ENCODE measurements at regions not wholly inside any gene's neighbourhood (a gene's known extent, or its start where the extent isn't known, plus 50 kb on each side); places are given as distances from the start of the nearest gene placed in this dataset.

DNA sequence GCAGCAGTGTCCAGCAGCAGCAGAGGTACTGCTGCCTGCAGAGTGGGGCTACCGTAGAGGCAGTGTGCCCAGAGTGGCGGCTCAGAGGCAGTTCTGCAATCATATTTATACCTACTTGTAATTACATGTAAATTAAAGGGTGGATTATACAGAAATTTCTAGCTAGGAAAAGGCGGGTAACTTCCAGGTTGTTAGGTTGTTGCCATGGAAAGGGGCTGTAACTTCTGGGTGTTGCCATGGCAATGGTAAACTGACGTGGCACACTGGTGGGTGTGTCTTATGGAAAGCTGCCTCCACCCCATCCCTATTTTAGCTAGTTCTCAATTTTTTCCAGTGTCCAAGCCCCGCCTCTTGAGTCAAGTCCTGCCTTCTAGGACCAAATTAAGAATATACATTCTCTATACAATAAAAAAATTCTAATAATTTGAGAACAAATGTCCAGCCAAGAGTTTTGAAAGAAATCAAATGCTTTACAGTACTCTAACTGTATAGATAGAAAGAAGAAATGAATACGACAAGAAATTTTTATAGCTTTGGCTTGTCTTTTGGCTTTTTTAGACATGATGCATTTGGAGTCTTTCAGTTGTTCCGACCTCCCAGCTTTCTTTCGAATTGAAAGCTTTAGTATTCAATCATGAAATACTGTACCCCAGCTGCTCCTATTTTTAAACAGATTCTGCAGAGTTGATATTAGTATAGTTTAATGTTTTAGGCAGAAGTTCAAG, 816.6 kb downstream of the DIAPH3 start:
- DNase-seq = no peak

DNA sequence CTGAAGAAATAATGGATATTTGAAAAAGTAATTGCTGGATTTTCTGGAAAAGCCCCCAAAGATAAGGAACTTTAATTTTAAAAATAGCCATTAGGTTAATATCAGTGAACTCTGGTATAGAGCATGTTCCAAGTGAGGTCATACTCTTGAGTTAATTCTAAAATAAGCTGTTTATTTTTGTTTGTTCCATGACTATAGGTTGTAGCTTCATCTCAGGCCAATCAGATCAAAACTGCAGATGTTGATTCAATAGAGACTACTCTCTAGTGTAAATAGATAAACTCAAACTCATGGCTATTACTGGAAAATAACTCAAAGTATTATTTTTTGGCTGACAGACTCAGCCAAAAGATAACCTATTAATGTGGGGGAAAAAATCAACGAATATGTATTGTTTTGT, 815.1 kb downstream of the DIAPH3 start:
- DNase-seq = no peak

DNA sequence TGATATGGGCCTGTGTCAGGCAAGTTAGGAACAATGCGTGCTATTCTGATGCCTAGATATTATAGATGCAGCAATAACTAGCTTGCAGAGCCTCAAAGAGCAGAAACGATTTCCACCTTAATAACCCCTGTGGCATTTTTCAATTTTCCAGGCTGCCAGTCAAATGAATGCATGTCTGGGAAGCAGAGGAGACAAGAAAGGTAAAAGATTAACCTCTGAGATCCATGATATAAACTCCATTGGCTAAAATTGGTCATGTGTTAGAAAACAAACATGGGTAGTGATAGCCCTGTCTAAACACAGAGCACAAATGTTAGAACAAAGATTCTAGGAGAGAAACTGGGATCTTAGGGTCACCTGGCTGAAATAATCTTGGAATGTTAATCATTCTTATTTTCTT, 811.1 kb downstream of the DIAPH3 start:
- DNase-seq = no peak

DNA sequence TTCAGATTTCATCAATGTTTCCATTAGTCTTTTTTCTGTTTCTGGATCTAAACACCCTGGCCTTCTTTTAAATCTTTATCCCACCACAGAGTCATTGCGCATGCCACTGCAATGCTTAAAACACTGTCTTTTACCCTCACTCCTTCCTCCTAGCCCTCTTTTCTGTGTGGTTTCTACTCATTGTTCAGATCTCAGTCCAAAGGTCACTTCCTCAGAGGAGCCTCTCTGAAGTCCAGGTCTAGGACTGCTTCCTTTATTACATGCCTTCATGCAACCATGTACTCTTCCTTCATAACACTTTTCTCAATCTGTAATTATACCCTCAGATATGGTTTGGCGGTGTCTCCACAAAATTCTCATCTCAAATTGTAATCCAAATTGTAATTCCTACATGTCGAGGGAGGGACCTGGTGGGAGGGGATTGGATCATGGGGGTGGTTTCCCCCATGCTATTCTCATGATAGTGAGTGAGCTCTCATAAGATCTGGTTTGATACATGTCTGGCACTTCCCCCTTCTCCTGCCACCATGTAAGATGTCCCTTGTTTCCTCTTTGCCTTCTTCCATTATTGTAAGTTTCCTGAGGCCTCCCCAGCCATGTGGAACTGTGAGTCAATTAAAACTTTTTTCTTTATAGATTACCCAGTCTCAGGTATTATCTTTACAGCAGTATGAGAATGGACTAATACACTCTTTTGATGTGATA, 808.9 kb downstream of the DIAPH3 start:
- no peak for DNase-seq

DNA sequence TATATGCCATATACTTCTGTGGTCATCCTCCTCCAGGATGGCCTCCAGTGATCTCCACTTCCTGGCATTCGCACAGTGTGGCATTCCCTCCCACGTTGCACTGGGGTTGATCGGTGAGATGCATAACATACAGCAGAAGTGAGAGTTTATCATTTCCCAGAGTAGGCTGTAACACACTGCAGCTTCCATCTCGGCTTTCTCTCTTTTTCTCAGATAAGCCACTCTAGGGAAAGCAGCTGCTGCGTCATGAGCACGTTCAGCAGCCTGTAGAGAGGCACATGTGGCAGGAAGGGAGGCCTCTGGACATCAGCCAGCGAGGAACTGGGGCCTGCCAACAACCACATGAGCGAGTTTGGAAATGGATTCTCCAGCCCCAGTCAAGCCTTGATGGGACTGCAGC, 807.1 kb downstream of the DIAPH3 start:
- no peak for DNase-seq

DNA sequence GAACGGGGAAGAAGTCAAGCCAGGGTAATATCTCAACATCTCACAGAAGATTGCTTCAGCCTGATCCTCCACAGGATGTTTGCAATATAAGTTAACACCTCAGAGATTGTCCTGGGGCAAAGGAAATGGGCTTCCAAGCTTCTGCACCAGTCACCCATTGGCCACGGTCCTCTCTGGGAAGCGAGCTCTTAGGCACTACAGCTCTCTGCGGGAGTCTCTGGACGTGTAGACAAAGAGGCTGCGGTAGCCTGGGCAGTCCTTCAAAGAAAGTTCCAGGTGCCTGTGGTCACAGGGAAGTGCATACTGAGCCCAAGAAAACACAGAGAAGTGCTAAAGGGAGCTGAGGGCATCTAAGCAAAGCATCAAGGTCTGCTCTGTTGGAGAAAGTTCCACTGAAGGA, 805.7 kb downstream of the DIAPH3 start:
- DNase-seq = no peak

DNA sequence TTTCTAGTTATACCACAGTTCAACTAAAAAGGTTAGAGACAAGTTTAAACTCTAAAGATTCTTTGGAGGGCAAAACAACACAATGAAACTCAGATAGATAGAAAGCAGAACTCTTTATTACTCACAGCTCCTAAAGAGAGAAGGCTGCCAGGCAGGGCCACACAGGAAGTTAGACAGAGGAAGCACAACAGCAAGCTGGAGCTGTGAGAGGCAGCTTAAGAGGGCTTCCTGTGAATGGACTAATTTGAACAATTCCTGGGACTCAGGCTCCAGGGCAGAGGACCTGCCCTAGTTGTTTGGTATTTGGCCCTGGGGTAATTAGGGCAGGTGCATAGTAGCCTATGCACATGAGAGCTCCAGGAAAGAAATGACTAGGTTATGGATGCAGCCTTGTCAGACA, 803.6 kb downstream of the DIAPH3 start:
- peak in 3 of 51 donors; percentile 1 to 4 (median 4) for DNase-seq

DNA sequence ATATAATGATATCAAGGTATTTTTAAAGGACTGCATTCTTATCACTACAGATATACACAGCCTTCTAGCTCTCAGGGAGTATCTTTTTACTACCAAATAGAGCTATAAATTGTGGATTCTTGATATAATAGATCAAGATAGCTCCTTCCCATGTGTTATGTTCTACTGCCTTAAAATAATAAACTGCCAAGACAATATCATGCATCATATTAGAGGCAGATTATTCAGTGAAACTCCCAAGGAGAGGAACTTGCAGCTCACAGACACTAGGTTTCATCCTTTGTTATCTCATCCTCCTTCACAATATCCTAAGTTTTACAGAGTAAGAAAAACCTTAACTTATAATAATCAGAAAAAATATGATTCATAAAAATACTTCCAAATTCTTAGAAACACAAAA, 802.8 kb downstream of the DIAPH3 start:
- no peak for DNase-seq

DNA sequence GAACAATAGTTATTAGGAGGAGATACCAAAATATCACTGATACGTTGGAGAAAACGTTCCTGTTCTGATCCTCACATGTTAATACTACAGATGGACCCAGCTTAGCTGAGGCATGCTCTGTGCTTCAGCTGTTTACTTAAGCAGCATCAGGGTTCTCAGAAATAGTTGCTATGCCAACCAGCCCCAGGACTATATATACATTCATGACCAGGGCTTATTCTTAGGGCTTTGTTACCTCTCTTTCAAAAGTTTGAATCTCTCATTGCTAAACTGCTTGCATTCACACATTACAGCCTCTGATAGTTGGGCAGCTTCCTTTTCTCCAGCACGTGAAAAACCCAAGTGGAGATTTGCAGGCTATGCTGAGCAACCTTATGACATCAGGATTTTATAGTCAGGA, 800.4 kb downstream of the DIAPH3 start:
- no peak for DNase-seq

DNA sequence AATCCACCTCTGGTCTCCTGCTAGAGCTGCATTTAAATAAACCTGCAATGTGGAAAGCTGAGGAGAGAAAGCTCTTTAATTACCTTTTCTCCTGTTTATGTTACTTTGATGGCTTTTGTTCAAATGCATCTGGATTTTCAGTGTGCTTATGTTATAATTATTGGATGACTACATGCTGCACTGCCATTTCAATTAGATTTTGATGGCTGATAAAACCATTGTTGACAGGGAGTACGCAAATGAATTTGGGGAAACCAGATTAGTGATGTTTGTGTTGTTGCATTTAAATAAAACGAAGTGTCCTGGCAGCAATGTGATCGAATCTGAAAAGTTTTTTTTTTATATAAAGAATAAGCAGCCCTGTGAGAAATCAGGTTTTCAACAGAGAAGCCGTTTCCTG, 799.8 kb downstream of the DIAPH3 start:
- no peak for DNase-seq

DNA sequence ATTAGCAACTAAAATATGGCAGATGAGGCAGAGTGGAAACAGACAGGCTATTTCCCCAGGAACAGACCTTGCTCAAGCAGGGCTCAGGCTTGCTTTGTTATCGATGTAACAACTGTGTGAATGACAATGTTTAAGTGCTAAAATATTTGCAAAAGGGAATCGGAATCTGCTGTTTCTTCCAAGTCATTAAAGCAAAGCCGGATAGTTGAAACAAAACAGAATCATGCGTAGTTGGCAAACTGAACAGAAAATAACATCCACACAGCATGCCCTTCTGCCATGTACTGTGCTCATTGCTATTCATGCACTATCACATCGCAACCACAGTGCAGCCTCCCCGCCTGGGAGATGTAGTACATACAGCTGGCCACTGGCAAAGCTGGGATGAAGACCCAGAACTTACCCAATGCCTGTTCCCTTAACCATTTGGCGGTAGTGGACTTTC, 799.1 kb downstream of the DIAPH3 start:
- DNase-seq = peak in 4 of 51 donors; percentile 1 to 6 (median 4)

DNA sequence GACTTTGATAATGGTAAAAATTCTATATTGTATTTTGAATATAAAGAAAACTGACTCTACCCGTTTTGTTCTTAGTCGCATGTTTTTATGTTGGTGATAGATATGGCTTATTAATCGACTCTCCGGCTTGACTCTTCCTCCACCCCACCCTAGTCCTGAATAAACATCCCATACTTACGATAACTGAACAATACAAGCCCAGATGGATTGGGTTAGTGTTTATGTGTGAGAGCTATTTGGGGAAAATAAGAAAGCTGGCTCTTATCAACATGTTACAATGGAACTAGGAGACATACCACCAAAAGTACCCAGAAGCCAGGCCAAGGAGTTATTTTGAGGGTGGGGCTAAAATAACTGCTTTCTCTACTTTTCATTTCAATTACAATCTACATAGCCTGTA, 796.3 kb downstream of the DIAPH3 start:
- DNase-seq = no peak

DNA sequence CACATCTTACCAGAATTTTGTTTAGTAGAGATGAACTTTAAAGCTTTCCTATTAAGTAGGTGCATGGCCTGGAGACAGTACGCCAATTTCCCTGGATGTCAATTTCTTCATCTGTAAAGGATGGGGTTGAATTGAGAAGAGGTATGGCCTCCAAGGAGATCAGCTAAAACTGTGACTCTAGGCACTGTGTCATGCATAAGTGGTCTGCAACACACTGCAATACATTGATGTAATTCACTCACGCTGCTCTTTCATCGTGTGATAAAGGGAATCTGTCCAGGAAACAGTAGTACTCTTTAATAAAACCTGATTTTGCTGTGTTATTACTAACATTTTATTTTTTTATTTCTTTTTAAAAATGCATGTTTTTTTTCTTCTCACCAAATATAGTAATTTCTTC, 795.8 kb downstream of the DIAPH3 start:
- DNase-seq = no peak

DNA sequence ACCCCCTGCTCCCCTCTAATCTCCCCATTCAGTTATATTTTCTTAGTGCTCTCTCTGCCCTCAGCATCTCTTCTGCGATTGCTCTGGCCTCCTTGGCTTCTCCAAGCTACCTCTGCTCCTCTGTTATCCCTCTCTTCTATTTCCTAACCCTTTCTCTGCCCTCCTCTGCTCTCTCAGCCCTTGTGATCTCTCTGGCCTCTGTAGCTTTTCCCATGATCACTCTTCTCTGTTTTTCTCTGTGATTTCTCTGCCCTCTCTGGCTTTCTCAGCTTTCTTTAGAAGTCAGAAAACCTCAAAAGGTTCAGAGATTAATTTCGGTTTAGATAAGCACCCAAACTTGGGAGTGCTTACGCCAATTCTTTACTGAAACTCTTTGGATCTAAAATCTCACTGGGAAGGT, 795.0 kb downstream of the DIAPH3 start:
- DNase-seq = no peak

DNA sequence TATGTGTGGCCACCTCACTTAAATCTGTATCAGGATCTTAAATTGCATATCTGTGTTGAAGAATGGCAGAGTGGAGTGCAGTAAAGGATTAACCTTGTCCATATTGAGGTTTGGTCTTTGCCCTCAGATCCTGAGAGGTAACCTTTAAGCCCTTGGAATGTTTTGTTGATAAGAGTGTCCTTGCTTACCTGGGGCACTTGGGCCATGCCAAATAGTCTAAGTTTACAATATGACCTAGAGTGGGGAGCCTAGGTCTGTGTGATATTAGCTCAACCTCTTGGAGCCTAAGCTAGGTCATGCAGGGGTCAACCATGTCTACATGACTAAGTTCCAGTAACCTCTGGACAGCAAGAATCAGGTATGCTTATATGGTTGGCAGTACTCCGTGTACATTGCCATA, 792.5 kb downstream of the DIAPH3 start:
- DNase-seq = no peak

DNA sequence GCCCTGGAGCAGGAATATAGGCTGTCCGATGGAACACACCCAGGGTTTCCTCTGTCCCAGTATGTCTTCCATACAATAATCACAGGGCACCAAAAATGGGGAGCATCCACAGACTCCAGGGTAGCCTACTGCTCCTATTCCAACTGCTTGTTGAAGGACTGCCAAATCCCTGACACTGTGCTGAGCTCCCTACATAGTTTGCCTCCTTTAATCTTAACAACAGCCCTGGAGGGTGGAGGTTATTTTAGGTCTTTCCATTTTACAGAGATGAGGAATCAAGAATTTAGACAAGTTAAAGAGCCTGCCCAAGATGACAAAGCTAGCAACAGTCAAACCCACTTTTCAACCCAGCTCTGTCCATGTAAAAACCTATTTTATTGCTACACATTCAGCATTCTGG, 790.4 kb downstream of the DIAPH3 start:
- no peak for DNase-seq

DNA sequence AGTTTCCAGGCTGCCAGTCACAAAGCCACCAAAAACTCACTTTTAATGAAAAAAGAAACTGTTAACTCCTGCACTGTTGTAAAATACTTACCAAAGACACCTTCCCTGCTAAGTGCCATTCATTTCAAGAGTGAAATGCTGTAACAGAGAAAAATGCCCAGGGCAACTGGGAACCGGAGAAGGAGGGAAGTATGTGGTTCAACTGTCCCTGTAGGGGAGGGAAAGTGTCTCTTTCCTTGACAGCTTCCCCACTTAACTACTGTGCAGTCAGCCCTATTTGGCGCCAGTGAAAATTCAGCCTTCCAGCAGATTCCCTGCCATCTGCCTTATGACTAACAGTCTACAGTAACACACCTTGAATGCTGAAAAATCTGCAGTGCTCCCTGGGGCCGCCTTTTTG, 789.0 kb downstream of the DIAPH3 start:
- no peak for DNase-seq

DNA sequence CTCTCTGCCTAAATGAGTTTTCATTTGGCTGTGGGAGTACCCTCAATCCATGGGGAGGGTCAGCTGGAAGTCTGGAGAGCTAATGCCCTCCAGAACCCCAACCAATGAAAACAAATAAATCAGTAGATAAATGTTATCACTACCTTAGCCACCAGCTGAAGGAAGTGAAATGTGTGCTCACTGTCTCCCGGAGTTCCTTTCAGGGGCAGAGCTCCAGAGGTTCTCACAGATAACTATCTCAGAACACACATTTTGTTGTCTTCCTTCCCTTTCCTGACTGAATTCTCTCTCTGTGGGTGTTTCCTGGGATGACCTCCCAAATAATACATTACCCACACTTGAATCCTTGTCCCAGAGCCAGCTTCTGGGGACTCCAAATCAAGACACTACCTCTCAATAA, 779.6 kb downstream of the DIAPH3 start:
- DNase-seq = no peak

DNA sequence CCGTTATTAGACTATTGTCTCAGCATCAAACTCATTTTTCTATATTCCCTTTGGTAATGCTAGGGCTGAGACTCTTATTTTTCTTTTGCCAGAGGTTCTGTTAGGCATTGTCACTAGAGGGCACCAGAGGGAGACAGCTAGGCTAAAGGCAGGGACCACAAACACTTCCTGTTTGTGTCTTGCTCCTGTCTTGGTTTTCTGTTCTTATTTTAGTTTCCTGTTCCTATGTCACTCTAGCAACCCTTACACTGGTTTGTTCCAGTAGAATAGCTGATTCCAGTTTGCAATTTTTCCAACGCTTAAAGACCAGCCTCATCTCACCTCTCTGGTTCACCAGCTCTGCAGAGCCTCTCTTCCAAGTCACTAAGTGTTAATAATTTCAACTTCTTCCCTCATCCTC, 772.0 kb downstream of the DIAPH3 start:
- DNase-seq = peak in 22 of 51 donors; percentile 1 to 54 (median 8)

DNA sequence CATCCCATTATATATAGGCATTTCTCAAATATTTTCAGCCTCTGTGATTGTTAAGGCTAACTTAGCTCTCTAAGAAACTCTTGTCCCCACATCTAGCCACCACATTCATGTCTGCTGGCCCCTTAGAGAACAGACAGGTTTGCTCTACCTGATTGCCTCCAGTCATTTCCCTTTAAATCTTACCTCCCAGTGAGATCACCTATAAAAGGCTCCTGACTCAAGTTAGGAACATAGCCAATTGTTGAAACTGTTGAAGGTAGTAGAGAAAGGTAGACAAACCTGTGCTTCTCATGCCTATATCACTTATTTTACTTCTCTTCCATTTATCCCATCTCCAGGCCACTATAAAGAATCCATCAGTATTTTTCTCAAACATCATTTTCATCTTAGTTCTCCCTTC, 771.4 kb downstream of the DIAPH3 start:
- no peak for DNase-seq

DNA sequence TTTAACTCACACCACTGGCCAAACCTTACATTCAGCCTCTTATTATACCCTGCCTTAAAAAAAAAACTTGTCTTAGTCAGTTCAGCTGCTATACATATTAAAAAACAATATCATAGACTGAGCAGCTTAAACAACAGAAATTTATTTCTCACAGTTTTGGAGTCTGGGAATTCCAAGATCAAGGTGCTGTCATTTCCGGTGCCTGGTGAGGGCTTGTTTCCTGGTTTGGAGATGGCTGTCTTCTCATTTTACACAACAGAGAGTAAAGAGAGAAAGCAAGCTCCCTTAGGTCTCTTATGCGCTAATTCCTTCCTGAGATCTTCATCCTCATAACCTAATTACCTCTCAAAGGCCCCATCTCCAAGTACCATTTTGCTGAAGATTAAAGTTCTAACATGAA, 769.2 kb downstream of the DIAPH3 start:
- DNase-seq = no peak

DNA sequence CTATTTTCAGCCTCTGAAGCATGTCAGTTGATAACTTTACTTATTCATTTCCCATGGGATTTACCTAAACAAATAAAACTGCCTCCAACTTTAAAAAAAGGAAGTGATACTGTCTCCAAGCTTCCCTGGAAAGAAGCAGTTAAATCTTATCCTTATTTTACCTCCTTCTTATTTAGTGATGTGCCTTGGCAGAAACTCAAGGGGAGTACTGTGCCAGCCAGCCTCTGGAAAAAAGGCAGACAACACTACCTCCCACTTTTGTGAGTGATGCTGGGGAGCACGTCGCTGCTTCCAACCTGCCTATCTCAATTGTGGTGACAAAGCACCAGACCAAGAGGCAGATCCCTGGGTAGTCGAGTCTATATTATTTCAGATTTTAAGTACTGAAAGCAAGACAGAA, 765.6 kb downstream of the DIAPH3 start:
- peak in 1 of 51 donors; percentile 1 for DNase-seq

DNA sequence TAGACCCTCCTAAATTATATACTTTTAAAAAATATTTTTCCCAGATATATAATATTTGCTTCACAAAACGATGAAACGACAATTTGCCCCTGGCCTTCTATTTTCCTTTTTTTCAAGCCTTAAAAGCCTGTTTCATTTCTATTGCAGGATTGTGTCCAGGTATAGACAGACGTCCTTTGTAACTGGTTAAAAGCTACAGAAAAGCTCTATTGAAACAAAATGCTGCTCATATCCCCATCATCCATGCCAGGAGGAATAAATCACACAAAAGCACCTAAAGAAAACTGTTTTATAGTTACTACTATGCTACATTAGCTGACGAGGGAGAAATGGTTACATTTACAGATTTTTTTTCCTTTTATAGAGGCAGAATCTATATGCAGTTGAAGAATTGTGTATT, 765.1 kb downstream of the DIAPH3 start:
- DNase-seq = no peak
